ENCODE measurements at regions not wholly inside any gene's neighbourhood (a gene's known extent, or its start where the extent isn't known, plus 50 kb on each side); places are given as distances from the start of the nearest gene placed in this dataset.

GRCh38 chr7:138398857-138399256, 61.2 kb upstream of the TRIM24 start:
- H3K4me3 ChIP-seq = no peak overlapping the region
- in situ Hi-C loops (cut with MboI) (no loop called here), intact Hi-C loops (cut with micrococcal nuclease; ENCODE audit: unreplicated experiment) (no loop called here)
- no peak overlapping the region for H3K9ac ChIP-seq (ENCODE audit: control insufficient read depth, insufficient read depth, low read length)
- no peaks in the 10 kb centered on the region for H3K9me3 ChIP-seq (replicated peaks; ENCODE audit: control insufficient read depth, insufficient read depth, low read length)
- no TSS peak for BruUV-seq (replicated peaks)
- FAIRE-seq (no peak), DNase-seq (ENCODE audit: low read depth, low spot score) (no peak), ATAC-seq (no peak)
- ChIA-PET SMC1A (ENCODE audit: uncharacterized antibody, unreplicated experiment) (interaction anchor here (0.7 to 1.6 kb wide), 4 partner anchors 10 to 932 kb away, joined by 3 to 4 read pairs (median 3); no protein-coding TSS in a partner anchor), CTCF (interaction anchor here (0.7 kb wide), 1 partner anchor 28 kb away, joined by 7 read pairs; no protein-coding TSS in a partner anchor), POLR2A (interaction anchor here (0.7 kb wide), 1 partner anchor 172 kb away, joined by 4 read pairs; no protein-coding TSS in a partner anchor), RAD21 (ENCODE audit: unreplicated experiment) (interaction anchor here (1.1 kb wide), 1 partner anchor 10 kb away, joined by 3 read pairs; no protein-coding TSS in a partner anchor)
- no peaks in the 10 kb centered on the region for H3K27me3 ChIP-seq (replicated peaks in 1 of 2; ENCODE audit: control insufficient read depth in 2 of 2, insufficient read depth in 2 of 2, low read length in 1 of 2)
- 0% methylated on average over 1 of the region's 1 CpG for WGBS (ENCODE audit: insufficient coverage, insufficient replicate concordance, low lambda C conversion rate, missing lambda C conversion rate)
- H3K4me2 ChIP-seq (ENCODE audit: control insufficient read depth, insufficient read depth) = no peak overlapping the region
- no peaks in the 10 kb centered on the region for H3K4me1 ChIP-seq (ENCODE audit: control insufficient read depth, insufficient read depth, low read length)
- no peaks in the 10 kb centered on the region for H3K36me3 ChIP-seq (ENCODE audit: control insufficient read depth in 2 of 2, insufficient read depth in 2 of 2, low read length in 1 of 2)
- no peaks in the 10 kb centered on the region for H4K20me1 ChIP-seq (ENCODE audit: control insufficient read depth, insufficient read depth)
- no peak overlapping the region for H2AFZ ChIP-seq (ENCODE audit: control insufficient read depth, low read depth, low read length)
- H3K79me2 ChIP-seq (ENCODE audit: control insufficient read depth, insufficient read depth, low read length) = no peaks in the 10 kb centered on the region
- no peak overlapping the region for H3K27ac ChIP-seq (ENCODE audit: control insufficient read depth, insufficient read depth)
- TF ChIP-seq MXI1 (IDR thresholded peaks at IDR 0.05; ENCODE audit: low read depth, low read length) = no peak
- no peak for TF ChIP-seq SUZ12 (IDR thresholded peaks at IDR 0.05; ENCODE audit: unreplicated experiment)
- TF ChIP-seq CHD1 (IDR thresholded peaks at IDR 0.05; ENCODE audit: low read depth, low read length) = no peak
- TF ChIP-seq CUX1 (IDR thresholded peaks at IDR 0.05; ENCODE audit: insufficient replicate concordance, low read depth, low read length) = no peak
- no peak for TF ChIP-seq TCF12 (IDR thresholded peaks at IDR 0.05; ENCODE audit: low read depth, low read length)
- no peak for TF ChIP-seq SMAD1 (IDR thresholded peaks at IDR 0.05; ENCODE audit: low read depth, partially characterized antibody)
- no peak for TF ChIP-seq HSF1 (IDR thresholded peaks at IDR 0.05; ENCODE audit: low read depth, low read length)
- no peak for TF ChIP-seq PML (IDR thresholded peaks at IDR 0.05; ENCODE audit: low read length)
- TF ChIP-seq CEBPZ (IDR thresholded peaks at IDR 0.05; ENCODE audit: low read depth, low read length) = no peak
- TF ChIP-seq ATF2 (IDR thresholded peaks at IDR 0.05; ENCODE audit: low read length) = no peak
- TF ChIP-seq EP300 (IDR thresholded peaks at IDR 0.05; ENCODE audit: borderline replicate concordance in 1 of 2, control insufficient read depth in 1 of 2, low read depth in 2 of 2, low read length in 2 of 2) = no peak
